ENCODE measurements at regions not wholly inside any gene's neighbourhood (a gene's known extent, or its start where the extent isn't known, plus 50 kb on each side); places are given as distances from the start of the nearest gene placed in this dataset.

DNA sequence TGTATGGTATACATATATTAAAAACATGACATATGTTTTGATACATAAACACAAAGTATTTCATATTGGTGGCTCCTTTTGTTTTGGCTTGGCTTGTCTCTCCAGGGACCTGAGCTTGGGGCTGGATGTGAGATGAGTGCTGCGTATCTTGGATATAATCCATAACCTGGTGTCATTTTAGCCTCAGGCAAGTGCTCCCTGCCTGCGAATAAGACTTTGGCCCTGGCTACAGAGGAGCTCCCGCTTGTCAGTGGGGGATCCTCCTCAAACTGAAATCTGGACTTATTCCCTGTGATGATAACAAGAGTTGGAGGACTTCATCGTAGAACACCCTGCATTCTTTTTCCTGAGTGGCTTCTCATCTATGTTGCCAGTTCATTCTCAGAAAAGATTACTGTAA lies 341.7 kb upstream of the CLINT1 start:
- no peaks in the 10 kb centered on the region for H3K36me3 Mint-ChIP-seq
- DNase-seq (ENCODE audit: low spot score) (no peak), ATAC-seq (no peak)
- H3K9me3 Mint-ChIP-seq, result no peaks in the 10 kb centered on the region
- H3K27me3 Mint-ChIP-seq (ENCODE audit: low read depth), result no peaks in the 10 kb centered on the region
- H3K27ac Mint-ChIP-seq, result no peak overlapping the region
- H3K4me3 Mint-ChIP-seq, result no peak overlapping the region
- CTCF ChIA-PET, result no interaction called here
- H3K4me1 Mint-ChIP-seq, result peaks cover 18% of the 10 kb centered on the region
- POLR2A ChIA-PET, result no interaction called here
- TF ChIP-seq ZNF232 (CRISPR knock-in tag; IDR thresholded peaks at IDR 0.05), result no peak
- TF ChIP-seq, protein P1, sequence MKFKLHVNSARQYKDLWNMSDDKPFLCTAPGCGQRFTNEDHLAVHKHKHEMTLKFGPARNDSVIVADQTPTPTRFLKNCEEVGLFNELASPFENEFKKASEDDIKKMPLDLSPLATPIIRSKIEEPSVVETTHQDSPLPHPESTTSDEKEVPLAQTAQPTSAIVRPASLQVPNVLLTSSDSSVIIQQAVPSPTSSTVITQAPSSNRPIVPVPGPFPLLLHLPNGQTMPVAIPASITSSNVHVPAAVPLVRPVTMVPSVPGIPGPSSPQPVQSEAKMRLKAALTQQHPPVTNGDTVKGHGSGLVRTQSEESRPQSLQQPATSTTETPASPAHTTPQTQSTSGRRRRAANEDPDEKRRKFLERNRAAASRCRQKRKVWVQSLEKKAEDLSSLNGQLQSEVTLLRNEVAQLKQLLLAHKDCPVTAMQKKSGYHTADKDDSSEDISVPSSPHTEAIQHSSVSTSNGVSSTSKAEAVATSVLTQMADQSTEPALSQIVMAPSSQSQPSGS (CRISPR knock-in tag; IDR thresholded peaks at IDR 0.05; ENCODE audit: borderline replicate concordance, low read depth), result no peak
- no peak for TF ChIP-seq NR1H2 (CRISPR knock-in tag; IDR thresholded peaks at IDR 0.05)
- TF ChIP-seq NFYB (CRISPR knock-in tag; conservative IDR thresholded peaks at IDR 0.05; ENCODE audit: low read depth), result no peak
- TF ChIP-seq, protein P2, sequence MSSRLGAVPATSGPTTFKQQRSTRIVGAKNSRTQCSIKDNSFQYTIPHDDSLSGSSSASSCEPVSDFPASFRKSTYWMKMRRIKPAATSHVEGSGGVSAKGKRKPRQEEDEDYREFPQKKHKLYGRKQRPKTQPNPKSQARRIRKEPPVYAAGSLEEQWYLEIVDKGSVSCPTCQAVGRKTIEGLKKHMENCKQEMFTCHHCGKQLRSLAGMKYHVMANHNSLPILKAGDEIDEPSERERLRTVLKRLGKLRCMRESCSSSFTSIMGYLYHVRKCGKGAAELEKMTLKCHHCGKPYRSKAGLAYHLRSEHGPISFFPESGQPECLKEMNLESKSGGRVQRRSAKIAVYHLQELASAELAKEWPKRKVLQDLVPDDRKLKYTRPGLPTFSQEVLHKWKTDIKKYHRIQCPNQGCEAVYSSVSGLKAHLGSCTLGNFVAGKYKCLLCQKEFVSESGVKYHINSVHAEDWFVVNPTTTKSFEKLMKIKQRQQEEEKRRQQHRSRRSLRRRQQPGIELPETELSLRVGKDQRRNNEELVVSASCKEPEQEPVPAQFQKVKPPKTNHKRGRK (CRISPR knock-in tag; IDR thresholded peaks at IDR 0.05; ENCODE audit: borderline replicate concordance), result no peak
- TF ChIP-seq, protein P3, sequence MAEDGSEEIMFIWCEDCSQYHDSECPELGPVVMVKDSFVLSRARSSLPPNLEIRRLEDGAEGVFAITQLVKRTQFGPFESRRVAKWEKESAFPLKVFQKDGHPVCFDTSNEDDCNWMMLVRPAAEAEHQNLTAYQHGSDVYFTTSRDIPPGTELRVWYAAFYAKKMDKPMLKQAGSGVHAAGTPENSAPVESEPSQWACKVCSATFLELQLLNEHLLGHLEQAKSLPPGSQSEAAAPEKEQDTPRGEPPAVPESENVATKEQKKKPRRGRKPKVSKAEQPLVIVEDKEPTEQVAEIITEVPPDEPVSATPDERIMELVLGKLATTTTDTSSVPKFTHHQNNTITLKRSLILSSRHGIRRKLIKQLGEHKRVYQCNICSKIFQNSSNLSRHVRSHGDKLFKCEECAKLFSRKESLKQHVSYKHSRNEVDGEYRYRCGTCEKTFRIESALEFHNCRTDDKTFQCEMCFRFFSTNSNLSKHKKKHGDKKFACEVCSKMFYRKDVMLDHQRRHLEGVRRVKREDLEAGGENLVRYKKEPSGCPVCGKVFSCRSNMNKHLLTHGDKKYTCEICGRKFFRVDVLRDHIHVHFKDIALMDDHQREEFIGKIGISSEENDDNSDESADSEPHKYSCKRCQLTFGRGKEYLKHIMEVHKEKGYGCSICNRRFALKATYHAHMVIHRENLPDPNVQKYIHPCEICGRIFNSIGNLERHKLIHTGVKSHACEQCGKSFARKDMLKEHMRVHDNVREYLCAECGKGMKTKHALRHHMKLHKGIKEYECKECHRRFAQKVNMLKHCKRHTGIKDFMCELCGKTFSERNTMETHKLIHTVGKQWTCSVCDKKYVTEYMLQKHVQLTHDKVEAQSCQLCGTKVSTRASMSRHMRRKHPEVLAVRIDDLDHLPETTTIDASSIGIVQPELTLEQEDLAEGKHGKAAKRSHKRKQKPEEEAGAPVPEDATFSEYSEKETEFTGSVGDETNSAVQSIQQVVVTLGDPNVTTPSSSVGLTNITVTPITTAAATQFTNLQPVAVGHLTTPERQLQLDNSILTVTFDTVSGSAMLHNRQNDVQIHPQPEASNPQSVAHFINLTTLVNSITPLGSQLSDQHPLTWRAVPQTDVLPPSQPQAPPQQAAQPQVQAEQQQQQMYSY (CRISPR knock-in tag; IDR thresholded peaks at IDR 0.05), result no peak
- no peak for TF ChIP-seq NR3C1 (CRISPR knock-in tag; conservative IDR thresholded peaks at IDR 0.05; ENCODE audit: low read depth)
- TF ChIP-seq, protein P4, sequence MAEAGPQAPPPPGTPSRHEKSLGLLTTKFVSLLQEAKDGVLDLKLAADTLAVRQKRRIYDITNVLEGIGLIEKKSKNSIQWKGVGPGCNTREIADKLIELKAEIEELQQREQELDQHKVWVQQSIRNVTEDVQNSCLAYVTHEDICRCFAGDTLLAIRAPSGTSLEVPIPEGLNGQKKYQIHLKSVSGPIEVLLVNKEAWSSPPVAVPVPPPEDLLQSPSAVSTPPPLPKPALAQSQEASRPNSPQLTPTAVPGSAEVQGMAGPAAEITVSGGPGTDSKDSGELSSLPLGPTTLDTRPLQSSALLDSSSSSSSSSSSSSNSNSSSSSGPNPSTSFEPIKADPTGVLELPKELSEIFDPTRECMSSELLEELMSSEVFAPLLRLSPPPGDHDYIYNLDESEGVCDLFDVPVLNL (CRISPR knock-in tag; IDR thresholded peaks at IDR 0.05; ENCODE audit: borderline replicate concordance, low read depth), result no peak
- TF ChIP-seq, protein P5, sequence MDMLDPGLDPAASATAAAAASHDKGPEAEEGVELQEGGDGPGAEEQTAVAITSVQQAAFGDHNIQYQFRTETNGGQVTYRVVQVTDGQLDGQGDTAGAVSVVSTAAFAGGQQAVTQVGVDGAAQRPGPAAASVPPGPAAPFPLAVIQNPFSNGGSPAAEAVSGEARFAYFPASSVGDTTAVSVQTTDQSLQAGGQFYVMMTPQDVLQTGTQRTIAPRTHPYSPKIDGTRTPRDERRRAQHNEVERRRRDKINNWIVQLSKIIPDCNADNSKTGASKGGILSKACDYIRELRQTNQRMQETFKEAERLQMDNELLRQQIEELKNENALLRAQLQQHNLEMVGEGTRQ (CRISPR knock-in tag; IDR thresholded peaks at IDR 0.05), result no peak
- no peak for TF ChIP-seq ZNF423 (CRISPR knock-in tag; IDR thresholded peaks at IDR 0.05)
- TF ChIP-seq, protein P6, sequence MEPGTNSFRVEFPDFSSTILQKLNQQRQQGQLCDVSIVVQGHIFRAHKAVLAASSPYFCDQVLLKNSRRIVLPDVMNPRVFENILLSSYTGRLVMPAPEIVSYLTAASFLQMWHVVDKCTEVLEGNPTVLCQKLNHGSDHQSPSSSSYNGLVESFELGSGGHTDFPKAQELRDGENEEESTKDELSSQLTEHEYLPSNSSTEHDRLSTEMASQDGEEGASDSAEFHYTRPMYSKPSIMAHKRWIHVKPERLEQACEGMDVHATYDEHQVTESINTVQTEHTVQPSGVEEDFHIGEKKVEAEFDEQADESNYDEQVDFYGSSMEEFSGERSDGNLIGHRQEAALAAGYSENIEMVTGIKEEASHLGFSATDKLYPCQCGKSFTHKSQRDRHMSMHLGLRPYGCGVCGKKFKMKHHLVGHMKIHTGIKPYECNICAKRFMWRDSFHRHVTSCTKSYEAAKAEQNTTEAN (CRISPR knock-in tag; IDR thresholded peaks at IDR 0.05), result no peak
- TF ChIP-seq, protein P7, sequence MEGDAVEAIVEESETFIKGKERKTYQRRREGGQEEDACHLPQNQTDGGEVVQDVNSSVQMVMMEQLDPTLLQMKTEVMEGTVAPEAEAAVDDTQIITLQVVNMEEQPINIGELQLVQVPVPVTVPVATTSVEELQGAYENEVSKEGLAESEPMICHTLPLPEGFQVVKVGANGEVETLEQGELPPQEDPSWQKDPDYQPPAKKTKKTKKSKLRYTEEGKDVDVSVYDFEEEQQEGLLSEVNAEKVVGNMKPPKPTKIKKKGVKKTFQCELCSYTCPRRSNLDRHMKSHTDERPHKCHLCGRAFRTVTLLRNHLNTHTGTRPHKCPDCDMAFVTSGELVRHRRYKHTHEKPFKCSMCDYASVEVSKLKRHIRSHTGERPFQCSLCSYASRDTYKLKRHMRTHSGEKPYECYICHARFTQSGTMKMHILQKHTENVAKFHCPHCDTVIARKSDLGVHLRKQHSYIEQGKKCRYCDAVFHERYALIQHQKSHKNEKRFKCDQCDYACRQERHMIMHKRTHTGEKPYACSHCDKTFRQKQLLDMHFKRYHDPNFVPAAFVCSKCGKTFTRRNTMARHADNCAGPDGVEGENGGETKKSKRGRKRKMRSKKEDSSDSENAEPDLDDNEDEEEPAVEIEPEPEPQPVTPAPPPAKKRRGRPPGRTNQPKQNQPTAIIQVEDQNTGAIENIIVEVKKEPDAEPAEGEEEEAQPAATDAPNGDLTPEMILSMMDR (IDR thresholded peaks at IDR 0.05), result no peak
- TF ChIP-seq, protein P8, sequence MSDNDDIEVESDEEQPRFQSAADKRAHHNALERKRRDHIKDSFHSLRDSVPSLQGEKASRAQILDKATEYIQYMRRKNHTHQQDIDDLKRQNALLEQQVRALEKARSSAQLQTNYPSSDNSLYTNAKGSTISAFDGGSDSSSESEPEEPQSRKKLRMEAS (CRISPR knock-in tag; IDR thresholded peaks at IDR 0.05), result no peak

Measured in WTC11 (cell line).